Tibial artery (tissue), 4 donors: ENCODE measurements at regions not wholly inside any gene's neighbourhood (a gene's known extent, or its start where the extent isn't known, plus 50 kb on each side); places are given as distances from the start of the nearest gene placed in this dataset.

Experiments
- DNase-seq, 2 donors: peaks; one replicate each; pipeline ENCODE4 v3.0.0-alpha.2; 2019
- H3K27ac ChIP-seq, 2 donors: fragments of 200-600 bp; sonication (generic) in 1 of 2; 1 replicate in 1 of 2; 2 replicates in 1 of 2; pipeline ENCODE4 v1.5.1; 2018 to 2019; ENCODE audit warnings: mild to moderate bottlenecking in 1 of 2
- H3K27me3 ChIP-seq, 2 donors: fragments of 200-600 bp; sonication (generic) in 1 of 2; one replicate each; pipeline versions ENCODE4 v1.5.1 to v1.6.0; 2016 to 2019
- H3K36me3 ChIP-seq, 3 donors: fragments of 200-600 bp; sonication (generic) in 2 of 3; one replicate each; pipeline ENCODE4 v1.5.1; 2016 to 2019; ENCODE audit warnings: mild to moderate bottlenecking in 2 of 3
- H3K4me1 ChIP-seq, 4 donors: fragments of 200-600 bp; sonication (generic) in 2 of 4; 1 replicate in 3 of 4; 2 replicates in 1 of 4; pipeline ENCODE4 v1.5.1; 2016 to 2019
- H3K4me3 ChIP-seq, 2 donors: fragments of 200-600 bp; sonication (generic) in 1 of 2; 1 replicate in 1 of 2; 2 replicates in 1 of 2; pipeline ENCODE4 v1.5.1; 2018 to 2019; ENCODE audit warnings: mild to moderate bottlenecking in 2 of 2
- H3K9me3 ChIP-seq, 3 donors: fragments of 200-600 bp; sonication (generic) in 1 of 3; one replicate each; pipeline ENCODE4 v1.5.1; 2016 to 2019
- CTCF ChIP-seq, 2 experiments: fragments of 200-600 bp in 1 of 2; fragments of 450-650 bp in 1 of 2; IDR thresholded peaks; one replicate each; pipeline ENCODE4 v1.5.1; 2017 to 2019; ENCODE audit warnings: antibody characterized with exemption in 2 of 2, mild to moderate bottlenecking in 1 of 2, moderate library complexity in 1 of 2
- intact Hi-C: fragments of 100-400 bp; cut with DNase I; formaldehyde crosslinking; loops from one replicate; pipeline ENCODE4 v1.15.0; 2023; ENCODE audit warnings: low total_unique reads

- Histone ChIP-seq H3K4me3 (no peak overlapping the region), H3K27ac (no peak overlapping the region), H3K27me3 (no peaks in the 10 kb centered on the region), H3K4me1 (no peaks in the 10 kb centered on the region), H3K36me3 (no peaks in the 10 kb centered on the region), H3K9me3 (no peaks in the 10 kb centered on the region)
- no peak for TF ChIP-seq CTCF (IDR thresholded peaks at IDR 0.05)
- DNase-seq: no peak
- intact Hi-C loops: no loop called here
Observed at GRCh38 chrX:44428989-44429627, 85.6 kb upstream of the EFHC2 start.

GRCh38 chrX:44422631-44423030, 79.2 kb upstream of the EFHC2 start:
- H3K27me3 ChIP-seq: no peaks in the 10 kb centered on the region
- H3K4me1 ChIP-seq: no peaks in the 10 kb centered on the region
- DNase-seq: no peak
- H3K36me3 ChIP-seq: no peaks in the 10 kb centered on the region
- intact Hi-C loops: no loop called here
- no peak for TF ChIP-seq CTCF (IDR thresholded peaks at IDR 0.05)
- no peak overlapping the region for H3K4me3 ChIP-seq
- H3K27ac ChIP-seq: no peak overlapping the region
- no peaks in the 10 kb centered on the region for H3K9me3 ChIP-seq

GRCh38 chrX:44415639-44416386, 72.3 kb upstream of the EFHC2 start:
- TF ChIP-seq CTCF (IDR thresholded peaks at IDR 0.05): no peak
- DNase-seq: no peak
- Histone ChIP-seq H3K4me3 (no peak overlapping the region), H3K4me1 (no peaks in the 10 kb centered on the region), H3K27ac (no peak overlapping the region), H3K27me3 (no peaks in the 10 kb centered on the region), H3K9me3 (no peaks in the 10 kb centered on the region), H3K36me3 (no peaks in the 10 kb centered on the region)
- intact Hi-C loops: no loop called here

- H3K27ac ChIP-seq: no peak overlapping the region
- H3K4me1 ChIP-seq: no peaks in the 10 kb centered on the region
- intact Hi-C loops: no loop called here
- H3K9me3 ChIP-seq: peaks cover 0 to 7% (median 0%) of the 10 kb centered on the region in 3 donors
- no peak for TF ChIP-seq CTCF (IDR thresholded peaks at IDR 0.05)
- H3K27me3 ChIP-seq: no peaks in the 10 kb centered on the region
- no peak for DNase-seq
- H3K36me3 ChIP-seq: no peaks in the 10 kb centered on the region
- no peak overlapping the region for H3K4me3 ChIP-seq
Observed at GRCh38 chrX:44401151-44401550, 57.7 kb upstream of the EFHC2 start.

- no peak overlapping the region for H3K4me3 ChIP-seq
- no peak for DNase-seq
- no peak overlapping the region for H3K27ac ChIP-seq
- intact Hi-C loops: no loop called here
- H3K9me3 ChIP-seq: peaks cover 0 to 7% (median 0%) of the 10 kb centered on the region in 3 donors
- no peaks in the 10 kb centered on the region for H3K4me1 ChIP-seq
- no peaks in the 10 kb centered on the region for H3K36me3 ChIP-seq
- no peak for TF ChIP-seq CTCF (IDR thresholded peaks at IDR 0.05)
- H3K27me3 ChIP-seq: no peaks in the 10 kb centered on the region
Observed at GRCh38 chrX:44400588-44400987, 57.1 kb upstream of the EFHC2 start.
